ENCODE measurements at regions not wholly inside any gene's neighbourhood (a gene's known extent, or its start where the extent isn't known, plus 50 kb on each side); places are given as distances from the start of the nearest gene placed in this dataset.

DNA sequence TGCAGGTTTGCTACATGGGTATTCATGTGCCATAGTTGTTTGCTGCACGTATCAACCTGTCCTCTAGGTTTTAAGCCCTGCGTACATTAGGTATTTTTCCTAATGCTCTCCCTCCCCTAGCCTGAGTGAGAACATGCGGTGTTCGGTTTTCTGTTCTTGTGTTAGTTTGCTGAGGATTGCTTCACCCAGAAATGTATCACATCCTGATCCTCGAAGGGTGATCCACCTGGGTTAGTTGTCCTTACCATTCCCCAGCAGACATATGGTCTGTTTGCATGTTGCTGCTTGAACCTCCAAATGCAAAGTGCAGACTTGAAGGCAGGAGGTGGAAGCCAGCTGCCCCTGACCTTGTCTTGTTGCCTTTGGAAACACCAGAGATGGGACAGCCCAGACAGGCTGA is 161.5 kb upstream of the WDR1 start:
- no peak overlapping the region for H3K4me3 ChIP-seq (ENCODE audit: low read depth in 1 of 2, low read length in 2 of 2)

GRCh38 chr4:10276152-10276551 is 159.6 kb upstream of the WDR1 start:
- Histone ChIP-seq H3K36me3 (ENCODE audit: insufficient read depth, low read length) (no peaks in the 10 kb centered on the region), H3K4me3 (ENCODE audit: low read depth in 1 of 2, low read length in 2 of 2) (no peak overlapping the region), H3K4me2 (ENCODE audit: insufficient read depth, low read length) (no peak overlapping the region), H2AFZ (ENCODE audit: low read depth, low read length) (no peak overlapping the region), H3K4me1 (ENCODE audit: insufficient read depth, low read length) (no peaks in the 10 kb centered on the region), H3K79me2 (ENCODE audit: insufficient read depth, low read length) (no peaks in the 10 kb centered on the region), H3K27ac (ENCODE audit: low read length) (no peak overlapping the region), H3K27me3 (ENCODE audit: insufficient read depth, low read length, poor library complexity) (no peaks in the 10 kb centered on the region), H3K9ac (ENCODE audit: low read depth, low read length) (no peak overlapping the region), H4K20me1 (ENCODE audit: insufficient read depth, low read length) (no peaks in the 10 kb centered on the region), H3K9me3 (ENCODE audit: insufficient read depth, low read length, severe bottlenecking) (no peaks in the 10 kb centered on the region)
- no peak for TF ChIP-seq CTCF (IDR thresholded peaks at IDR 0.05; ENCODE audit: borderline replicate concordance, extremely low read depth, low read length, poor library complexity, severe bottlenecking)
- TF ChIP-seq EZH2 (IDR thresholded peaks at IDR 0.05; ENCODE audit: borderline replicate concordance, low read depth, low read length, severe bottlenecking) = no peak
- DNase-seq = no peak
- ATAC-seq (ENCODE audit: insufficient read depth, low read depth) = no peak

More for the DNA sequence above, 161.5 kb upstream of the WDR1 start:
- H4K20me1 ChIP-seq (ENCODE audit: insufficient read depth, low read length) = no peaks in the 10 kb centered on the region
- no peak overlapping the region for H2AFZ ChIP-seq (ENCODE audit: low read depth, low read length)
- H3K36me3 ChIP-seq (ENCODE audit: insufficient read depth, low read length) = no peaks in the 10 kb centered on the region
- TF ChIP-seq EZH2 (IDR thresholded peaks at IDR 0.05; ENCODE audit: borderline replicate concordance, low read depth, low read length, severe bottlenecking) = no peak
- TF ChIP-seq CTCF (IDR thresholded peaks at IDR 0.05; ENCODE audit: borderline replicate concordance, extremely low read depth, low read length, poor library complexity, severe bottlenecking) = no peak
- DNase-seq (no peak), ATAC-seq (ENCODE audit: insufficient read depth, low read depth) (no peak)
- H3K4me2 ChIP-seq (ENCODE audit: insufficient read depth, low read length) = no peak overlapping the region
- H3K4me1 ChIP-seq (ENCODE audit: insufficient read depth, low read length) = no peaks in the 10 kb centered on the region
- no peak overlapping the region for H3K9ac ChIP-seq (ENCODE audit: low read depth, low read length)
- H3K27ac ChIP-seq (ENCODE audit: low read length) = no peak overlapping the region
- H3K9me3 ChIP-seq (ENCODE audit: insufficient read depth, low read length, severe bottlenecking) = no peaks in the 10 kb centered on the region
- no peaks in the 10 kb centered on the region for H3K79me2 ChIP-seq (ENCODE audit: insufficient read depth, low read length)
- H3K27me3 ChIP-seq (ENCODE audit: insufficient read depth, low read length, poor library complexity) = no peaks in the 10 kb centered on the region

GRCh38 chr4:10275696-10276095 is 159.1 kb upstream of the WDR1 start:
- Histone ChIP-seq H3K27ac (ENCODE audit: low read length) (no peak overlapping the region), H3K79me2 (ENCODE audit: insufficient read depth, low read length) (no peaks in the 10 kb centered on the region), H3K9me3 (ENCODE audit: insufficient read depth, low read length, severe bottlenecking) (no peaks in the 10 kb centered on the region), H2AFZ (ENCODE audit: low read depth, low read length) (no peak overlapping the region), H4K20me1 (ENCODE audit: insufficient read depth, low read length) (no peaks in the 10 kb centered on the region), H3K4me2 (ENCODE audit: insufficient read depth, low read length) (no peak overlapping the region), H3K27me3 (ENCODE audit: insufficient read depth, low read length, poor library complexity) (no peaks in the 10 kb centered on the region), H3K4me1 (ENCODE audit: insufficient read depth, low read length) (no peaks in the 10 kb centered on the region), H3K4me3 (ENCODE audit: low read depth in 1 of 2, low read length in 2 of 2) (no peak overlapping the region), H3K9ac (ENCODE audit: low read depth, low read length) (no peak overlapping the region), H3K36me3 (ENCODE audit: insufficient read depth, low read length) (no peaks in the 10 kb centered on the region)
- DNase-seq (no peak), ATAC-seq (ENCODE audit: insufficient read depth, low read depth) (no peak)
- no peak for TF ChIP-seq CTCF (IDR thresholded peaks at IDR 0.05; ENCODE audit: borderline replicate concordance, extremely low read depth, low read length, poor library complexity, severe bottlenecking)
- no peak for TF ChIP-seq EZH2 (IDR thresholded peaks at IDR 0.05; ENCODE audit: borderline replicate concordance, low read depth, low read length, severe bottlenecking)

DNA sequence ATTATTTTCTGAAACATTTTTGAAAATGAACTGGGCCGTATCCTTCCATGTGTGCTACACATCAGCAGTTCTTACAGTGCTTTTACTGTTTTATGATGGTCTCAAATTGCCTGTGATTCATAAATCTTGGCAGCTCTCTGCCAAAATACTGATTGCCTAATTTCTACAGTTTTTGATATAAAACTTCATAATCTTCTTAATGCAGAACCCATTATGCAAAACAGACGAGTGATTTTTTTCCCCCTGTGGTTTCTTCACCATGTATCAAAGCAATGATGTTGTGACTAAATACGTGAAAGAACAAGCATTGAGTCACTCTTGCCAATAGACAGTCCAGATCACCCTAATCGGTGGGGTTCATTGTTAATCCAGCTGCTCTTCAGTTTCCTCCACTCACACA is 156.4 kb upstream of the WDR1 start:
- Histone ChIP-seq H2AFZ (ENCODE audit: low read depth, low read length) (no peak overlapping the region), H4K20me1 (ENCODE audit: insufficient read depth, low read length) (no peaks in the 10 kb centered on the region), H3K4me2 (ENCODE audit: insufficient read depth, low read length) (no peak overlapping the region), H3K4me1 (ENCODE audit: insufficient read depth, low read length) (no peaks in the 10 kb centered on the region), H3K9me3 (ENCODE audit: insufficient read depth, low read length, severe bottlenecking) (no peaks in the 10 kb centered on the region), H3K4me3 (ENCODE audit: low read depth in 1 of 2, low read length in 2 of 2) (no peak overlapping the region), H3K27me3 (ENCODE audit: insufficient read depth, low read length, poor library complexity) (no peaks in the 10 kb centered on the region), H3K27ac (ENCODE audit: low read length) (no peak overlapping the region), H3K36me3 (ENCODE audit: insufficient read depth, low read length) (no peaks in the 10 kb centered on the region), H3K9ac (ENCODE audit: low read depth, low read length) (no peak overlapping the region), H3K79me2 (ENCODE audit: insufficient read depth, low read length) (no peaks in the 10 kb centered on the region)
- DNase-seq = no peak
- no peak for ATAC-seq (ENCODE audit: insufficient read depth, low read depth)
- TF ChIP-seq CTCF (IDR thresholded peaks at IDR 0.05; ENCODE audit: borderline replicate concordance, extremely low read depth, low read length, poor library complexity, severe bottlenecking) (no peak), EZH2 (IDR thresholded peaks at IDR 0.05; ENCODE audit: borderline replicate concordance, low read depth, low read length, severe bottlenecking) (no peak)

Data from DND-41 (cell line).